Astrocyte (in vitro differentiated cells and primary cell): ENCODE measurements at regions not wholly inside any gene's neighbourhood (a gene's known extent, or its start where the extent isn't known, plus 50 kb on each side); places are given as distances from the start of the nearest gene placed in this dataset.

Source experiments
- EZH2 ChIP-seq: IDR thresholded peaks from 2 replicates; pipeline ENCODE4 v1.6.1; 2012; ENCODE audit warnings: mild to moderate bottlenecking, low read length, inconsistent platforms; ENCODE audit not compliant: insufficient read depth
- TF ChIP-seq, protein P1 (sequence below): IDR thresholded peaks from 2 replicates; pipeline ENCODE4 v1.5.1; 2011; ENCODE audit warnings: low read depth, mild to moderate bottlenecking, inconsistent platforms, low read length, moderate library complexity; ENCODE audit not compliant: insufficient read depth

DNA sequence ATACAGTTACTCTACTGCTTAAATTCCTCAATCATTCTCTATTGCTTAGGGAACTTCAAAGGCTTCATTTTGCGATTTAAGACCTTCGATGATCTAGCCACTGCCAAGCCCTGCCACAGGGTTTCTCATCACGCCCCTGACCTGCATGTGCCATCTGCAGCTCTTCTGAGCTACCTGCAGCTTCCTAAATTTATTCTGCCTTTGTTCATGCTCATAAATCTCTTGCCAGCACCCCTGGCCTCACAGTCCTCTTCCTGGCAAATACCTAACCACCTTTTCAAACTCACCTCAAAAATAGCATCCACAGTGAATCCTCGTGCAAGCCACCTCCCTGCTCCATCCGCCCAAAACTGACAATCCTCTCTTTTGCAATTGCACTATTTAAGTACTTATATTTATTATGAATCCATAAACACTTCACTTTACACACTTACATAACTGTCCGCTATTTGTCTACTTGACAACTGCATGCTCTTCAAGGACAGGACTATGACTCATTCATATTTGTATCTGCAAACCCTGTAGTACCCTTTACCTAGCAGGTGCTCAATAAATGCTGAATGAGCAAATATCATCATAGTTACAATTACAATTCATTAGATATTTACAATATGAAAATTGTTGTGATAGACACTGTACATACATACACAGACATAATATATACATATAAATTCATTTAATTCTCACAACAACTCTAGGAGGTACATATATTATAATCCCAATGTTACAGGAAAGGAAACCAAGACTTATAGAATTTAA lies 280.0 kb upstream of the RASGEF1B start:
- no peak for TF ChIP-seq EZH2
- TF ChIP-seq, protein P1, sequence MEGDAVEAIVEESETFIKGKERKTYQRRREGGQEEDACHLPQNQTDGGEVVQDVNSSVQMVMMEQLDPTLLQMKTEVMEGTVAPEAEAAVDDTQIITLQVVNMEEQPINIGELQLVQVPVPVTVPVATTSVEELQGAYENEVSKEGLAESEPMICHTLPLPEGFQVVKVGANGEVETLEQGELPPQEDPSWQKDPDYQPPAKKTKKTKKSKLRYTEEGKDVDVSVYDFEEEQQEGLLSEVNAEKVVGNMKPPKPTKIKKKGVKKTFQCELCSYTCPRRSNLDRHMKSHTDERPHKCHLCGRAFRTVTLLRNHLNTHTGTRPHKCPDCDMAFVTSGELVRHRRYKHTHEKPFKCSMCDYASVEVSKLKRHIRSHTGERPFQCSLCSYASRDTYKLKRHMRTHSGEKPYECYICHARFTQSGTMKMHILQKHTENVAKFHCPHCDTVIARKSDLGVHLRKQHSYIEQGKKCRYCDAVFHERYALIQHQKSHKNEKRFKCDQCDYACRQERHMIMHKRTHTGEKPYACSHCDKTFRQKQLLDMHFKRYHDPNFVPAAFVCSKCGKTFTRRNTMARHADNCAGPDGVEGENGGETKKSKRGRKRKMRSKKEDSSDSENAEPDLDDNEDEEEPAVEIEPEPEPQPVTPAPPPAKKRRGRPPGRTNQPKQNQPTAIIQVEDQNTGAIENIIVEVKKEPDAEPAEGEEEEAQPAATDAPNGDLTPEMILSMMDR = no peak
